AG09309 (cell line): ENCODE measurements at regions not wholly inside any gene's neighbourhood (a gene's known extent, or its start where the extent isn't known, plus 50 kb on each side); places are given as distances from the start of the nearest gene placed in this dataset.

Experiments used
- DNase-seq: peaks from one replicate; pipeline ENCODE4 v3.0.0-alpha.2; 2010; ENCODE audit warnings: low read depth
- H3K4me3 ChIP-seq: 2 replicates; pipeline ENCODE4 v1.5.1; 2011; ENCODE audit warnings: mild to moderate bottlenecking, low read depth, low read length, moderate library complexity; ENCODE audit not compliant: control insufficient read depth
- CTCF ChIP-seq: IDR thresholded peaks from 2 replicates; pipeline ENCODE4 v1.5.1; 2011; ENCODE audit warnings: mild to moderate bottlenecking, low read depth, low read length, inconsistent platforms; ENCODE audit not compliant: insufficient read depth, control insufficient read depth; ENCODE audit errors: missing control alignments

- H3K4me3 ChIP-seq = no peak overlapping the region
- no peak for DNase-seq
- TF ChIP-seq CTCF = no peak
Observed at GRCh38 chr4:123578276-123579029, 181.9 kb downstream of the SPRY1 start.

GRCh38 chr4:123579961-123580360 lies 183.4 kb downstream of the SPRY1 start:
- no peak overlapping the region for H3K4me3 ChIP-seq
- DNase-seq = no peak
- no peak for TF ChIP-seq CTCF

GRCh38 chr4:123580981-123581664 lies 184.5 kb downstream of the SPRY1 start:
- no peak overlapping the region for H3K4me3 ChIP-seq
- TF ChIP-seq CTCF = no peak
- no peak for DNase-seq

- no peak overlapping the region for H3K4me3 ChIP-seq
- TF ChIP-seq CTCF = no peak
Observed at GRCh38 chr4:123581802-123582201, 185.2 kb downstream of the SPRY1 start.

GRCh38 chr4:123583043-123583442 lies 186.4 kb downstream of the SPRY1 start:
- TF ChIP-seq CTCF = no peak
- DNase-seq = no peak
- no peak overlapping the region for H3K4me3 ChIP-seq

More at GRCh38 chr4:123581802-123582201, 185.2 kb downstream of the SPRY1 start:
- DNase-seq = no peak

- no peak for DNase-seq
- no peak overlapping the region for H3K4me3 ChIP-seq
- TF ChIP-seq CTCF = no peak
Observed at GRCh38 chr4:123585111-123585510, 188.5 kb downstream of the SPRY1 start.
